ENCODE measurements at regions not wholly inside any gene's neighbourhood (a gene's known extent, or its start where the extent isn't known, plus 50 kb on each side); places are given as distances from the start of the nearest gene placed in this dataset.
"Not testable (repeated sequence)": the region's sequence is repeated elsewhere in the genome, so short reads cannot be mapped to it uniquely, and the experiment has no call there.

DNA sequence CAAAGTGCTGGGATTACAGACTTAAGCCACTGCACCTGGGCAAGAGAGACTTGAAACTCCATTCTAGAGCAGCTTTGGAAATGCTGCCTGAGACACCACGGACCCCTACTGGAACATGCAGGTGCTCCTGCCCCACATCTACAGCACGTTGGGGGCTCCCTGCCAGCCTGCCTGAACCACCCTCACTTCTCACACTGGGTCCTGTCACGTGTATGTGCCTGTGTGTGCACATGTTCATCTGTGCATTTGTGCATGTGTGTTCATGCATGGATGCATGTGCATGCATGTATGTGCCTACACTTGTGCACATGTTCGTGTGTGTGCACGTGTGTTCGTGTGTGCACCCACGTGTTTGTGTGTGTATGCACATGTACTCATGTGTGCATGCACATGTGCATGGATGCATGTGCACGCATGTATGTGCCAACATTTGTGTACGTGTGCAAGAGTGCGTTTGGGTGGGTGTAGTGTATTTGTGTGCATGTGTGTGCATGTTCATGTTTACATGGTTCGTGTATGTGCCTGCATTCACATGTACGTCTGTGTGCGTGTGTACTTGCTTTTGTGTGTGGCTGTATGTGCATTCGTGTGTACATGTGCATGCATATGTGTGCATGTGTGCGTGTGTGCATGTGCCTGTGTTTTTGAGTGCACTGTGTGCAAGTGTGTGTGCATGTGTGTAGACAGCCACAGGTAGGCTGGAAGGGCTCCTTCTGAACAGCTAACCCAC, 428.1 kb upstream of the ZNF722 start:
- TF ChIP-seq, protein P1, sequence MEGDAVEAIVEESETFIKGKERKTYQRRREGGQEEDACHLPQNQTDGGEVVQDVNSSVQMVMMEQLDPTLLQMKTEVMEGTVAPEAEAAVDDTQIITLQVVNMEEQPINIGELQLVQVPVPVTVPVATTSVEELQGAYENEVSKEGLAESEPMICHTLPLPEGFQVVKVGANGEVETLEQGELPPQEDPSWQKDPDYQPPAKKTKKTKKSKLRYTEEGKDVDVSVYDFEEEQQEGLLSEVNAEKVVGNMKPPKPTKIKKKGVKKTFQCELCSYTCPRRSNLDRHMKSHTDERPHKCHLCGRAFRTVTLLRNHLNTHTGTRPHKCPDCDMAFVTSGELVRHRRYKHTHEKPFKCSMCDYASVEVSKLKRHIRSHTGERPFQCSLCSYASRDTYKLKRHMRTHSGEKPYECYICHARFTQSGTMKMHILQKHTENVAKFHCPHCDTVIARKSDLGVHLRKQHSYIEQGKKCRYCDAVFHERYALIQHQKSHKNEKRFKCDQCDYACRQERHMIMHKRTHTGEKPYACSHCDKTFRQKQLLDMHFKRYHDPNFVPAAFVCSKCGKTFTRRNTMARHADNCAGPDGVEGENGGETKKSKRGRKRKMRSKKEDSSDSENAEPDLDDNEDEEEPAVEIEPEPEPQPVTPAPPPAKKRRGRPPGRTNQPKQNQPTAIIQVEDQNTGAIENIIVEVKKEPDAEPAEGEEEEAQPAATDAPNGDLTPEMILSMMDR (IDR thresholded peaks at IDR 0.05) = not testable (repeated sequence)
- not testable (repeated sequence) for TF ChIP-seq POLR2A (IDR thresholded peaks at IDR 0.05)

Measured in Peyer's patch (tissue), 4 donors.